IMR-90 (cell line): ENCODE measurements at regions not wholly inside any gene's neighbourhood (a gene's known extent, or its start where the extent isn't known, plus 50 kb on each side); places are given as distances from the start of the nearest gene placed in this dataset.

Source experiments
- ATAC-seq: fragments of 200-7000 bp; cut with Tn5 transposase; 2 replicates; pipeline ENCODE4 v1.9.1; 2020; ENCODE audit warnings: low read depth, mild to moderate bottlenecking, moderate library complexity
- BruUV-seq: library from RNA; stranded (reverse); fragments of 400-500 nt; replicated peaks from 2 replicates; lab custom pipeline; 2021; lab: Mats Ljungman, UMichigan
- CTCF ChIA-PET: fragments of 300-600 bp; formaldehyde crosslinking; extraction: SDS; loops from one replicate; lab custom pipeline; 2021; ENCODE audit warnings: antibody characterized with exemption; lab: Yijun Ruan, JAX
- POLR2A ChIA-PET: fragments of 300-600 bp; sonication (Branson Sonifier 250); formaldehyde crosslinking; loops from one replicate; lab custom pipeline; 2022; ENCODE audit warnings: antibody characterized with exemption; ENCODE audit not compliant: unreplicated experiment; lab: Charles Lee
- DNase-seq: peaks from one replicate; pipeline ENCODE4 v3.0.0; 2013
- H2AFZ ChIP-seq: replicated peaks from 2 replicates; pipeline ENCODE3; 2013; ENCODE audit warnings: low read length, mild to moderate bottlenecking; ENCODE audit not compliant: poor library complexity
- H2AK5ac ChIP-seq: 2 replicates; pipeline ENCODE4 v1.6.1; 2013; ENCODE audit warnings: low read depth, low read length, inconsistent platforms
- H2AK9ac ChIP-seq: replicated peaks from 2 replicates; pipeline ENCODE3; 2013; ENCODE audit warnings: mild to moderate bottlenecking, low read depth, low read length, moderate library complexity; ENCODE audit not compliant: poor library complexity
- H2BK120ac ChIP-seq: 2 replicates; pipeline ENCODE4 v1.6.1; 2013; ENCODE audit warnings: low read depth, low read length, inconsistent platforms
- H2BK15ac ChIP-seq: 3 replicates; pipeline ENCODE4 v1.6.1; 2013; ENCODE audit warnings: low read depth, low read length, inconsistent platforms
- H2BK20ac ChIP-seq: 2 replicates; pipeline ENCODE4 v1.6.1; 2013; ENCODE audit warnings: low read depth, mild to moderate bottlenecking, inconsistent platforms, low read length, moderate library complexity
- H2BK5ac ChIP-seq: 2 replicates; pipeline ENCODE4 v1.6.1; 2013; ENCODE audit warnings: mild to moderate bottlenecking, low read depth, low read length, inconsistent platforms; ENCODE audit not compliant: poor library complexity, severe bottlenecking
- H3K14ac ChIP-seq: replicated peaks from 2 replicates; pipeline ENCODE4 v1.6.1; 2013; ENCODE audit warnings: low read depth, low read length, inconsistent platforms
- H3K18ac ChIP-seq: 2 replicates; pipeline ENCODE4 v1.6.1; 2013; ENCODE audit warnings: low read depth, low read length, control low read depth
- H3K23ac ChIP-seq: 2 replicates; pipeline ENCODE4 v1.6.1; 2013; ENCODE audit warnings: low read depth, low read length, inconsistent platforms
- H3K27ac ChIP-seq: 2 replicates; pipeline ENCODE4 v1.5.1; 2013; ENCODE audit warnings: mild to moderate bottlenecking, control low read depth, low read length; ENCODE audit not compliant: insufficient read depth
- H3K27me3 ChIP-seq: 2 replicates; pipeline ENCODE4 v1.6.1; 2013; ENCODE audit warnings: low read length; ENCODE audit not compliant: control insufficient read depth, insufficient read depth
- H3K36me3 ChIP-seq: 2 replicates; pipeline ENCODE4 v1.6.1; 2013; ENCODE audit warnings: low read length, mixed read lengths; ENCODE audit not compliant: control insufficient read depth, insufficient read depth
- H3K4ac ChIP-seq: 2 replicates; pipeline ENCODE4 v1.6.1; 2013; ENCODE audit warnings: low read depth, low read length, inconsistent platforms
- H3K4me1 ChIP-seq: 2 replicates; pipeline ENCODE4 v1.6.1; 2013; ENCODE audit warnings: low read length, mixed read lengths; ENCODE audit not compliant: control insufficient read depth, insufficient read depth
- H3K4me2 ChIP-seq: 2 replicates; pipeline ENCODE4 v1.6.1; 2013; ENCODE audit warnings: low read depth, mild to moderate bottlenecking, control low read depth, low read length, moderate library complexity
- H3K4me3 ChIP-seq: 2 replicates; pipeline ENCODE4 v1.5.1; 2013; ENCODE audit warnings: low read depth, mild to moderate bottlenecking, control low read depth, low read length, moderate library complexity; ENCODE audit not compliant: insufficient read depth
- H3K56ac ChIP-seq: 2 replicates; pipeline ENCODE4 v1.6.1; 2013; ENCODE audit warnings: low read length, inconsistent platforms; ENCODE audit not compliant: insufficient read depth; ENCODE audit errors: extremely low read depth
- H3K79me1 ChIP-seq, 2 experiments: 2 replicates each; pipeline ENCODE4 v1.6.1; 2013; ENCODE audit warnings: low read length in 2 of 2, inconsistent platforms in 1 of 2, low read depth in 1 of 2
- H3K9ac ChIP-seq: 2 replicates; pipeline ENCODE4 v1.6.1; 2013; ENCODE audit warnings: low read depth, low read length, control low read depth
- H3K9me1 ChIP-seq: 2 replicates; pipeline ENCODE4 v1.6.1; 2013; ENCODE audit warnings: low read length, inconsistent platforms; ENCODE audit not compliant: insufficient read depth
- H3K9me3 ChIP-seq: 2 replicates; pipeline ENCODE4 v1.6.1; 2013; ENCODE audit warnings: low read length; ENCODE audit not compliant: control insufficient read depth, insufficient read depth
- H4K20me1 ChIP-seq: 2 replicates; pipeline ENCODE4 v1.6.1; 2013; ENCODE audit warnings: low read length, inconsistent platforms; ENCODE audit not compliant: insufficient read depth
- H4K5ac ChIP-seq: 2 replicates; pipeline ENCODE4 v1.6.1; 2013; ENCODE audit warnings: mild to moderate bottlenecking, low read depth, low read length, control low read depth
- H4K8ac ChIP-seq, 2 experiments: 2 replicates each; pipeline ENCODE4 v1.6.1; 2013; ENCODE audit warnings: low read depth in 2 of 2, low read length in 2 of 2, control low read depth in 1 of 2, inconsistent platforms in 1 of 2
- H4K91ac ChIP-seq: 2 replicates; pipeline ENCODE4 v1.6.1; 2013; ENCODE audit warnings: low read depth, low read length, inconsistent platforms; ENCODE audit not compliant: insufficient read depth
- CEBPB ChIP-seq: IDR thresholded peaks from 2 replicates; pipeline ENCODE4 v1.6.1; 2012; ENCODE audit warnings: low read depth, low read length, improper control_type of control experiment
- CHD1 ChIP-seq: IDR thresholded peaks from 2 replicates; pipeline ENCODE4 v1.6.1; 2012; ENCODE audit warnings: low read depth, low read length, improper control_type of control experiment
- MAFK ChIP-seq: IDR thresholded peaks from 2 replicates; pipeline ENCODE4 v1.6.1; 2012; ENCODE audit warnings: low read depth, low read length, improper control_type of control experiment
- MAZ ChIP-seq: IDR thresholded peaks from 2 replicates; pipeline ENCODE4 v1.6.1; 2012; ENCODE audit warnings: low read depth, mild to moderate bottlenecking, low read length, improper control_type of control experiment, moderate library complexity, borderline replicate concordance
- MXI1 ChIP-seq: IDR thresholded peaks from 2 replicates; pipeline ENCODE4 v1.6.1; 2012; ENCODE audit warnings: low read depth, mild to moderate bottlenecking, low read length, moderate library complexity, borderline replicate concordance
- RFX5 ChIP-seq: IDR thresholded peaks from 2 replicates; pipeline ENCODE4 v1.8.0; 2012; ENCODE audit warnings: low read depth, mild to moderate bottlenecking, low read length, moderate library complexity
- WGBS, 2 experiments: methylation state at CpG; one replicate each; pipeline versions ENCODE4 v1.1.5 to v1.1.7; 2013; ENCODE audit warnings: missing lambda C conversion rate in 2 of 2; ENCODE audit not compliant: insufficient read length in 1 of 2; ENCODE audit errors: extremely low coverage in 2 of 2; 5-methylcytosine and 5-hydroxymethylcytosine counted together
- dilution Hi-C: fragments of 300-500 bp; cut with HindIII; formaldehyde crosslinking; loops from one replicate; pipeline ENCODE4 v1.14.3; 2018; ENCODE audit warnings: low sequenced_read_pairs; ENCODE audit not compliant: unreplicated experiment
- in situ Hi-C: fragments of 300-500 bp; cut with MboI; formaldehyde crosslinking; loops from 3 replicates; pipeline ENCODE4 v1.14.3; 2019; ENCODE audit warnings: low sequenced_read_pairs, inconsistent platforms, mixed read lengths
- intact Hi-C: fragments of 100-400 bp; cut with micrococcal nuclease; formaldehyde crosslinking; loops from 2 replicates; pipeline ENCODE4 v1.10.0; 2022

DNA sequence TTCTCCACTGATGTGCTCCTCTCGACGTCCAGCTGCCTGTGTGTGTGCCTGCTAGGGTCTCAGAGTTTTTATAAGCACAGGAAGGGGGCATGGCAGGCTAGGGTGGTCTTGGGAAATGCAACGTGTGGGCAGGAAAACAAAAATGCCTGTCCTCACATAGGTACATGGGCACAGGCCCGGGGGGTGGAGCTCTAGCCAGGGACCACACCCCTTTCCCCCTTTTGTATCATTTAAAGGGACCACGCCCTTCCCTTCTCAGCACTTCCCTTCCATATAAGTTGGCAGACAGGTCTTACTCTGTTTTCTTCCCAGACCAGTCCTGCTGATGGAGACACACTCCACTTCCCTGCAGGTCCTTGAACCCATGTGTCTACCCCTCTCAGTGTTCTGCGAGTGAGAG lies 645.0 kb downstream of the CBLN2 start:
- Histone ChIP-seq H2AFZ (no peak overlapping the region), H2BK15ac (no peak overlapping the region), H3K18ac (no peak overlapping the region), H3K36me3 (no peaks in the 10 kb centered on the region), H3K27ac (no peak overlapping the region), H2BK20ac (no peak overlapping the region), H2BK120ac (no peak overlapping the region), H3K9me3 (peaks cover 17% of the 10 kb centered on the region), H3K4me1 (no peaks in the 10 kb centered on the region), H3K27me3 (no peaks in the 10 kb centered on the region), H3K56ac (no peak overlapping the region), H3K4me2 (no peak overlapping the region), H2AK5ac (no peak overlapping the region), H2AK9ac (no peak overlapping the region), H4K5ac (no peak overlapping the region), H4K8ac (no peak overlapping the region), H3K9ac (no peak overlapping the region), H3K79me1 (no peaks in the 10 kb centered on the region), H4K91ac (no peak overlapping the region), H2BK5ac (no peak overlapping the region), H3K9me1 (no peaks in the 10 kb centered on the region), H3K4ac (no peak overlapping the region), H3K4me3 (no peak overlapping the region), H3K23ac (no peak overlapping the region), H3K14ac (no peak overlapping the region), H4K20me1 (no peaks in the 10 kb centered on the region)
- BruUV-seq, result no TSS peak
- ATAC-seq (no peak), DNase-seq (no peak)
- in situ Hi-C loops, result no loop called here
- intact Hi-C loops, result no loop called here
- ChIA-PET POLR2A (no interaction called here), CTCF (no interaction called here)
- dilution Hi-C loops, result no loop called here
- TF ChIP-seq MAZ (no peak), CEBPB (no peak), MAFK (no peak), RFX5 (no peak), CHD1 (no peak), MXI1 (no peak)
- WGBS, 2 experiments, result 50% methylated on average over 1 of the region's 6 CpGs; no CpG with 5 or more reads in 1 of the 2 experiments
